HG03469 (cell line): ENCODE measurements at regions not wholly inside any gene's neighbourhood (a gene's known extent, or its start where the extent isn't known, plus 50 kb on each side); places are given as distances from the start of the nearest gene placed in this dataset.
"Not testable (repeated sequence)": the region's sequence is repeated elsewhere in the genome, so short reads cannot be mapped to it uniquely, and the experiment has no call there.

ENCODE experiments used
- ATAC-seq: cut with Tn5 transposase; IDR thresholded peaks from one replicate; pipeline ENCODE4 v1.9.1; 2021; ENCODE audit warnings: mild to moderate bottlenecking, moderate library complexity, moderate number of reproducible peaks; ENCODE audit not compliant: unreplicated experiment

DNA sequence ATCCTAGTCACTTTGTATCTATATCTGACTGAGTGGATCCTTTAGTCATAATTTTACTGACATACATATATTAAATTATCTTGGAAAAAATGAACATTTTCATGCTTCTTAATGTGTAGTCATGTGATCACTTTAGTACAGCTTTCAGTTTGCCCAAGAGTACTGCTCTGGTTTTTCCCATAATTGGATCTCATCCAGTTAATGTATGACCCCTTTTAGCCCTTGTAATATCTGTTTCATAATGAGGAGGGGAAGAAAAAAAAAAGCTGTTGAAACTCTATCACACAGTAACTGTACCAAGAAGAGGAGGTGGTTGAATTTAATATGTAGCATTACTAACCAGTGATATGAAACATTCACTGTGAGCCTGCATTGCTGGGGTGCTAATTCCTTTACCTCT is 328.7 kb downstream of the PTPRC start:
- no peak for ATAC-seq

- no peak for ATAC-seq
Measured at GRCh38 chr1:198968866-198969265, 330.0 kb downstream of the PTPRC start.

DNA sequence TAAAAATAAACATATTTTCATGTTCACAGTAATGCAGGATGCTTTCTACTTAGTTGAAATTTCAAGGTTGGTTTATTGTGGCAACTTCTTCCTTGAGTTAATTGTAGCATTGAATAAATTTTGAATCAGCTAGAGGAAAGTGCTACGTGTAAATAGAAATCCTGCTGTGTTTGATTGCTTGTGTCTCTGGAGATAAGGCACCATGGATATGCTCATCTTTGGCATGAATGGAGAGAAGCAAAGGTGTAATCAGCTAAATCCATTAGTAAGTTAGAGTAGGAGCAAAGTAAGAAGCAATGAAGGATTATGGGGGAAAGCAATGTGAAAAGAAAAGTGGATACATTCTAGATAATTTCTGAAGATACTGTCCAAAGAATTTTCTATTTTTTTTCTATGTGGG is 331.1 kb downstream of the PTPRC start:
- no peak for ATAC-seq

DNA sequence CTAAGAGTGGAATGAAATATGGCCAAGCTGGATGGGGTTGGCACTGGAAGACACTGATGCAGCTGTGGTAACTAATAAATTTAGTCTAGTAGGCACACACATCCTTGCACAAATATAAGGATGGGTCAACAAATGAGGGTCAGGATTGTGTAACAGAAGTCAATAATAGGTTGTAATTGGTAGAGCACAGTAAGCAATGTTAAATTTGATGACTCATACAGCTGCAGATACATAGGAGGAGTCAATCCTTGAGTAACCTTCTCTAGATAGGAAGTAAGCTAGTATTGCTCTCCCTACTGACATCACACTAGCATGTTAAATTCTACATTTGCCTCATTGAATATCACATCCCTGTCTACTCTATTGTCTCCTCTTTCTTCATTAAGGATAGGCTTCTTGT is 332.1 kb downstream of the PTPRC start:
- ATAC-seq: no peak

DNA sequence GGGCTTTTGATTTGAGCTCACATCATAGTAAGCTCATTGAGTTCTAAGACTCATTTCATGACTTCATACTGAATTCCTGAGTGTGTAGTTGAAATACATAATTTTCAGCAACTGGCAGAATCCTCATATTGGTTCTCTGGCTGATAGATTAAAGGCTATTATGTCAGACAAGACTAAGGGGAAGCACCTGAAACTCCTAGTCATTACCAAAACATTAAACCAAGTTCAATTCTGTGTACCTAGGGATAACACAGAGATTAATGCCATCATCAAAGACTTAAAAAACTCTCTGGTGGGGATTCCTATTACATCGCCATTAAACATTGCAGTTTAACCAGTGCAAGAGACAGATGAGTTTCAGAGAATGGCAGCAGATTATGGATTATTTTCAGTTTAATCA is 339.1 kb downstream of the PTPRC start:
- no peak for ATAC-seq

DNA sequence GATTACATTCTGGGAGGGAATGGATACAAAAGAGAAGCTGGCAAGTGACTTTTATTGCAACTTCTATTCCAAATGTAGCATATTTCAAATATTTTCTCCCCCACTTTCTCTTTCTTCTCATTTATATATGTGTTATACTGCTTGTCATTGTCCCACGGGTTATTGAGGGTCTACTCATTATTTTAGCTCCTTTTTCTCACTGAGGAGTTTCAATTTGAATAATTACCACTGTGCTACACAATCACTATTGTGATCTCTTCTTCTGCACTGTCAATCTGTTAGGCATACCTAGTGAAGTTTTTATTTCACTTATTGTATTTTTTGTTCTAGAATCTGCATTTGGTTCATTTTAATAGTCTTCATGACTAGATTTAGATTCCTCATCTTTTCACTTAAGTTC is 339.7 kb downstream of the PTPRC start:
- ATAC-seq: no peak

- ATAC-seq: no peak
Measured at GRCh38 chr1:198986036-198986435, 347.2 kb downstream of the PTPRC start.

- no peak for ATAC-seq
Measured at GRCh38 chr1:198986442-198986841, 347.6 kb downstream of the PTPRC start.

- no peak for ATAC-seq
Measured at GRCh38 chr1:199002661-199003060, 363.8 kb downstream of the PTPRC start.

- no peak for ATAC-seq
Measured at GRCh38 chr1:199007423-199007822, 368.6 kb downstream of the PTPRC start.

GRCh38 chr1:199009447-199009846 is 370.6 kb downstream of the PTPRC start:
- peak; percentile 35 for ATAC-seq

- ATAC-seq: no peak
Measured at GRCh38 chr1:199010492-199010891, 371.7 kb downstream of the PTPRC start.

DNA sequence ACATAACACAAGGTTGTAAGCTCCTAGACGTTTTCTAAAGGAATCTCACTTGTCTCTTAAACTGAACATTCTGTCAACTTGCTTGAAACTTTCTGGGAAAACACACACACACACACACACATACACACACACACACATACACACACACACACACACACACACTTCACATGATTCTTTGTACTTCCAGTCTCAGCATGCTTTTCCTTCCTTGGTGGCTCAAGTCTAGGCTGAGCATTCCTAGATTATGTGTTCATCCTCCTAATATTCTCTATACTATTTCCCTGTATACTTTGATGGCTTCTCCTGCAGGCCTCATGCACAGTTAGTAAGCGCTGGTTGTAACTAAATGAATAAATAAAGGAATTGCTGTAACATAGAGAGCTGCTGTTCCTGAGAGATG is 372.1 kb downstream of the PTPRC start:
- ATAC-seq: no peak

DNA sequence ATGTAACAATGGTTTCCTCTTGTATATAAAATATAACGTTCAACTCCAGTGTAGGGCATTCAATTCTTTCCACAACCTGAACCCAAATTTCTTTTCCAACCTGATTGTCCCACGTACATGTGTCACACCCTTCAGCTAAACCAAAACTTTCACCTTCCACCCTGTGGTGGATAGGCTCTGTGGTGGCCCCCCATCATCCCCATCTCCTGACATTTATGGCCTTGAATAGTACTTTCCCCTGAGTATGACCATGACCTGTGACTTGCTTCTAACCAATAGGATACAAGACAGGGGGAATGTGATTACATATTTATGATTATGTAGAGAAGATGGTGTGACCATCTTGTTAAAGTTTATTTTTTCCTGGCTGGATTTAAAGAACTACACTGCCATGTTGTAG is 377.0 kb downstream of the PTPRC start:
- ATAC-seq: no peak

DNA sequence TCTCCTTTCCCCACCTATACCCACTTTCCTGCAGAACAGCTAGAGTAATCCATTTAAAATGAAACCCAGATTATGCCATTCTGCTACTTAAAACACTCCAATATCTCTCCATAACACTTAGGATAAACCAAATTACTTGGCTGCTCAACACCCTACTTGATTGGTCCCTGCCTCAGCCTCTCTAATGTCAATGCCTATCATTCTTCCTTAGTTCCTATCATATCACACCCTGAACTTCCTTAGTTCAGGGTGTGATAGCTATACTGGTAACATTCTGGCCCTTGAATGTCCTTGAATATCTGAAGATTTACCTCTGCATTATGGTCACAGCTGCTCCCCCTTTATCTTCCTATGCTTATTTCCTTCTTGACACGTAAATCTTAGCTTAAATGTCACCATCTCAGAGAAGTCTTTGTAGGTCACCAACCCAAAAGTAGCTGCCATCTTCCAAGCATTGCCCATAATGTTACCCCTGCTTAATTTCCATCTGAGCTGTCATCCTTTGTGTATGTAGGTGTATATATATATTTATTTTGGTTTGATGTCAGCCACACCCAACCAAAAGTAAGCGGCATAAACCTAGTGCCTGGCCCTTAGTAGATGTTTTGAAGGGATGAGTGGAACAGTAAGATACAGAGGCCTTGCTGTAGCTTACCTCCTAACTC is 379.8 kb downstream of the PTPRC start:
- ATAC-seq: no peak

DNA sequence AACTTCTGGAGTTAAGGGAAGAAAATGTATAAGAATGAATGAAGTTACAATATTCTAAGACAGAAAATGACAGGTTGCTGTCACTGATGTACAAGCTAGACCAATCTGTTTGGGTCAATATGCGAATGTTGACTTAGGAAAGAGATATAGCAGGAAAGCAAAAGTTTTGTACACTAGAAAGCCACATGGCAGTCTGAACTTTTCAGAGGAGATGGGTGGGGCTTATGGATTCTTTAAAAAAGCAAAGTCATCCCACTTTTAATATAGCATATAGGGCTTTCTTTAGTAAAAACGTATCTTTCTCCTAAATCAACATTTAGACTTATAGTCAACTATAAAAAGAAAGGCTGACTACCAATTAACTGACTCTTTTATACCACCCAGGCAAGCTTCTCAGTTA is 381.2 kb downstream of the PTPRC start:
- no peak for ATAC-seq

GRCh38 chr1:199020904-199021303 is 382.1 kb downstream of the PTPRC start:
- no peak for ATAC-seq

DNA sequence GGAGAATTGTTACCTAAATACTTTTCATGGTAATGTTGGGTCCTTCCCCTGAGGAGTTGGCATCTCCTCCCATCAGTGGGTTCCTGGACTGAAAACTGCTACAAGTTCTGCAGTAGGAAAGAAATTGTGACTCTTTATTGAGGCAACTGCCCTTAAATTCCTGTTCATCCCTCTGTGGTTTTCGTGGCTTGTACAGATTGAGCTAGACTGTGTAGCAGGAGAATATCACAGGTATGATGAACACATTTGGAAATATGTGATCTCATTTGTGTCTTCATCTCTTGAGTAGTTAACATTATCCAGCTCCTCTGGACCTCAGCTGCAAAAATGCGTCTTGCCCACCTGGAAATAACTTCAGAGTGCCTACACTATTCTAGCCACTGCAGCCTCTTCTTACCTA is 390.6 kb downstream of the PTPRC start:
- no peak for ATAC-seq

- ATAC-seq: no peak
Measured at GRCh38 chr1:199029855-199030254, 391.0 kb downstream of the PTPRC start.

DNA sequence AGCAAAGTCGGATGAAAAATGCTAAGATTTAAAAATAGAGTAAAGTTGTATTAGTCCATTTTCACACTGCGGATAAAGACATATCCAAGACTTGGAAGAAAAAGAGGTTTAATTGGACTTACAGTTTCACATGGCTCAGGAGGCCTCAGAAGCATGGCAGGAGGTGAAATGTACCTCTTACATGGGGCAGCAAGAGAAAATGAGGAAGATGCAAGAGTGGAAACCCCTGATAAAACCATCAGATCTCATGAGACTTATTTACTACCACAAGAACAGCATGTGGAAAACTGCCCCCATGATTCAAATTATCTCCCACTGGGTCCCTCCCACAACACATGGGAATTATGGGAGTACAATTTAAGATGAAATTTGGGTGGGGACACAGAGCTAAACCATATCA is 391.7 kb downstream of the PTPRC start:
- ATAC-seq: not testable (repeated sequence)

DNA sequence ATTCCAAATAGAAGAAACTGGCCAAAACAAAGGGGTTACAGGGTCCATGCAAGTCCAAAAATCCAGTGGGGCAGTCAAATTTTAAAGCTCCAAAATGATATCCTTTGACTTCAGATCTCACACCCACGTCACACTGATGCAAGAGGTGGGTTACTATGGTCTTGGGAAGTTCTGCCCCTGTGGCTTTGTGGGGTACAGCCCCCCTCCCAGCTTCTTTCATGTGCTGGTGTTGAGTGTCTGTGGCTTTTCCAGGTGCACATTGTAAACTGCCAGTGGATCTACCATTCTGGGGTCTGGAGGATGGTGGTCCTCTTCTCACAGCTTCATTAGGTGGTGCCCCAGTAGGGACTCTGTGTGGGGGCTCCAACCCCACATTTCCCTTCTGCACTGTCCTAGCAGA is 392.3 kb downstream of the PTPRC start:
- not testable (repeated sequence) for ATAC-seq

GRCh38 chr1:199032479-199032878 is 393.6 kb downstream of the PTPRC start:
- ATAC-seq: not testable (repeated sequence)

- ATAC-seq: no peak
Measured at GRCh38 chr1:199033661-199034060, 394.8 kb downstream of the PTPRC start.
